Endodermal cell (in vitro differentiated cells): ENCODE measurements at regions not wholly inside any gene's neighbourhood (a gene's known extent, or its start where the extent isn't known, plus 50 kb on each side); places are given as distances from the start of the nearest gene placed in this dataset.
A peak's percentile ranks its signal among the peaks of the same experiment; 100 is the strongest.
"Not testable (repeated sequence)": the region's sequence is repeated elsewhere in the genome, so short reads cannot be mapped to it uniquely, and the experiment has no call there.

Source experiments
- DNase-seq: peaks from one replicate; pipeline ENCODE4 v3.0.0-alpha.2; 2017
- H3K27ac ChIP-seq: 2 replicates; pipeline ENCODE4 v1.5.1; 2013; ENCODE audit warnings: mild to moderate bottlenecking, low read depth, low read length, moderate library complexity
- H3K27me3 ChIP-seq: 2 replicates; pipeline ENCODE4 v1.6.1; 2013; ENCODE audit warnings: mild to moderate bottlenecking, low read length, moderate library complexity; ENCODE audit not compliant: insufficient read depth, control insufficient read depth, poor library complexity, severe bottlenecking
- H3K36me3 ChIP-seq: 2 replicates; pipeline ENCODE4 v1.7.0; 2013; ENCODE audit warnings: mild to moderate bottlenecking, low read length, moderate library complexity; ENCODE audit not compliant: control insufficient read depth, insufficient read depth
- H3K4me1 ChIP-seq: one replicate; pipeline ENCODE4 v1.7.0; 2013; ENCODE audit warnings: low read length; ENCODE audit not compliant: control insufficient read depth, insufficient read depth
- H3K4me3 ChIP-seq: 2 replicates; pipeline ENCODE4 v1.5.1; 2013; ENCODE audit warnings: mild to moderate bottlenecking, low read length, moderate library complexity
- H3K9ac ChIP-seq: 2 replicates; pipeline ENCODE4 v1.6.1; 2013; ENCODE audit warnings: mild to moderate bottlenecking, low read length, moderate library complexity; ENCODE audit not compliant: poor library complexity, severe bottlenecking; ENCODE audit errors: extremely low read depth
- H3K9me3 ChIP-seq: 2 replicates; pipeline ENCODE4 v1.6.1; 2013; ENCODE audit warnings: mild to moderate bottlenecking, low read length, moderate library complexity; ENCODE audit not compliant: control insufficient read depth
- H3K27ac Mint-ChIP-seq: 2 replicates; pipeline ENCODE4 v1.8.0; 2020; ENCODE audit warnings: mixed read lengths
- H3K27me3 Mint-ChIP-seq: 2 replicates; pipeline ENCODE4 v1.8.0; 2021; ENCODE audit warnings: mild to moderate bottlenecking, mixed read lengths; ENCODE audit not compliant: insufficient read depth
- H3K36me3 Mint-ChIP-seq: 2 replicates; pipeline ENCODE4 v1.8.0; 2020; ENCODE audit warnings: low read depth, mixed read lengths
- H3K4me1 Mint-ChIP-seq: 2 replicates; pipeline ENCODE4 v1.8.0; 2020; ENCODE audit warnings: mixed read lengths
- H3K4me3 Mint-ChIP-seq: 2 replicates; pipeline ENCODE4 v1.8.0; 2020; ENCODE audit warnings: mild to moderate bottlenecking, moderate library complexity, mixed read lengths
- H3K9me3 Mint-ChIP-seq: 2 replicates; pipeline ENCODE4 v1.8.0; 2020; ENCODE audit warnings: mild to moderate bottlenecking, mixed read lengths
- WGBS, 2 experiments: methylation state at CpG; one replicate each; pipeline versions ENCODE4 v1.1.5 to v1.1.7; 2013; ENCODE audit warnings: missing lambda C conversion rate in 2 of 2, mixed read lengths in 1 of 2; ENCODE audit not compliant: insufficient coverage in 1 of 2, insufficient read length in 1 of 2; 5-methylcytosine and 5-hydroxymethylcytosine counted together
- TF ChIP-seq, protein P1 (sequence below): fragments of 200-600 bp; sonication (generic); conservative IDR thresholded peaks from 2 replicates; pipeline ENCODE4 v1.5.0; 2021; ENCODE audit warnings: antibody characterized with exemption, mild to moderate bottlenecking

DNA sequence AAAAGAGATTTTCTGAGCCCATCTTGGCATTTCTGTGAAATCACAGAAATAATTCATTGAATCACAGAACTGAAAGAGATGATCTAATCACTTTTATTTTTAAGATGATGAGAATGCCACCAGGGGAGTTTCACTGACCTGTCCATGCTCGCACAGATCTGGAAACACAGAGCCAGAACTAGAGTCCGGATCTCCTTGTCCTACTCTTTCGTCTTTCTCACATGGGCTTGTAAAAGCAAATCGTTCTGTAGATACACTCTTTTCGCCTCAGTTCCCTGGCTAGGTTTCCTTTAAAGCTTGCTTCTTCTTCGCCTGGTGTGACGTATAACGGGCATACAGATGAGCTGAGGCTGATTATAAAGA lies 122.5 kb upstream of the SPRED1 start:
- H3K4me3 ChIP-seq: no peak overlapping the region
- no peak for DNase-seq
- Mint-ChIP-seq H3K27ac (no peak overlapping the region), H3K36me3 (no peaks in the 10 kb centered on the region), H3K4me3 (no peak overlapping the region), H3K9me3 (no peaks in the 10 kb centered on the region), H3K27me3 (peaks cover 1% of the 10 kb centered on the region), H3K4me1 (peaks cover 24% of the 10 kb centered on the region)
- TF ChIP-seq, protein P1, sequence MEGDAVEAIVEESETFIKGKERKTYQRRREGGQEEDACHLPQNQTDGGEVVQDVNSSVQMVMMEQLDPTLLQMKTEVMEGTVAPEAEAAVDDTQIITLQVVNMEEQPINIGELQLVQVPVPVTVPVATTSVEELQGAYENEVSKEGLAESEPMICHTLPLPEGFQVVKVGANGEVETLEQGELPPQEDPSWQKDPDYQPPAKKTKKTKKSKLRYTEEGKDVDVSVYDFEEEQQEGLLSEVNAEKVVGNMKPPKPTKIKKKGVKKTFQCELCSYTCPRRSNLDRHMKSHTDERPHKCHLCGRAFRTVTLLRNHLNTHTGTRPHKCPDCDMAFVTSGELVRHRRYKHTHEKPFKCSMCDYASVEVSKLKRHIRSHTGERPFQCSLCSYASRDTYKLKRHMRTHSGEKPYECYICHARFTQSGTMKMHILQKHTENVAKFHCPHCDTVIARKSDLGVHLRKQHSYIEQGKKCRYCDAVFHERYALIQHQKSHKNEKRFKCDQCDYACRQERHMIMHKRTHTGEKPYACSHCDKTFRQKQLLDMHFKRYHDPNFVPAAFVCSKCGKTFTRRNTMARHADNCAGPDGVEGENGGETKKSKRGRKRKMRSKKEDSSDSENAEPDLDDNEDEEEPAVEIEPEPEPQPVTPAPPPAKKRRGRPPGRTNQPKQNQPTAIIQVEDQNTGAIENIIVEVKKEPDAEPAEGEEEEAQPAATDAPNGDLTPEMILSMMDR: no peak
- 95% methylated on average over 8 of the region's 8 CpGs for WGBS, 2 experiments
- no peaks in the 10 kb centered on the region for H3K27me3 ChIP-seq
- no peaks in the 10 kb centered on the region for H3K36me3 ChIP-seq
- peaks cover 5% of the 10 kb centered on the region for H3K9me3 ChIP-seq
- no peak overlapping the region for H3K27ac ChIP-seq
- peaks cover 9% of the 10 kb centered on the region for H3K4me1 ChIP-seq
- H3K9ac ChIP-seq: no peak overlapping the region

DNA sequence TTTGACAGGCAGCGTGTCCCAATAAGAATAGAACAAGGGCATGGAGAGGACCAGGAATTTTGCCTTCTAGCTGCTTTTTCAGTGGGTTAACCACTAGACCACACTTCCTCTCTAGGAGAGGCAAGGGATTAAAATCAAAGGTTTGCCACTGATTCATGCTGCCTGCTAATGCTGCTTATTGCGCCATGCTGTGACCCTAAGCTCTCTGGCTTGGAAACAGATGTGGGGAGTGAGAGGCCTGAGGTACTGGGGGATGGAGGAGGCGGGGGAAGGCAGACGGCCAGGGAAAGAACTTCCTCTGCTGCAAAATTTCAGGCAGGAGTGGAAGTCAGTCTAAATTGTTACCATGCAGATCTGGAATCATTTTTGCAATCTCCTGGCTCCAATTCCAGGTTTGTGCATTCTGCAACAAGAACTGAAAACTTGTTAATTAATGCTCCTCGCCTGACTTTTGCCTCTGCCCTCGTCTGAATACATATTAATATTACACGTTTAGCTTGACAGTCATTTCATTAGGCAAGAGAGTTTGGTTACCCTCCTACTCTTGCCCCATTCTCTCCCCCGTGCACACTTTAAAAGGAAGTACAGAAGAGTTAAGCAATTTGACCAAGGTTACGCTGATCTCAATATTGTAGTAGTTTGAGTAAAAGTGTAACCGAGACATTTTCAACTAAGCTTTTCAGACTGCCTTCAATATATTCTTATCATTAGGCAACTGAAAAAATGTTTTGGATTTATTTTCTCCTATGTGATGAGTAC lies 121.7 kb upstream of the SPRED1 start:
- H3K9ac ChIP-seq: no peak overlapping the region
- Mint-ChIP-seq H3K36me3 (no peaks in the 10 kb centered on the region), H3K4me1 (peaks cover 24% of the 10 kb centered on the region), H3K27me3 (peaks cover 1% of the 10 kb centered on the region), H3K9me3 (no peaks in the 10 kb centered on the region), H3K27ac (no peak overlapping the region), H3K4me3 (no peak overlapping the region)
- no peak overlapping the region for H3K27ac ChIP-seq
- H3K36me3 ChIP-seq: no peaks in the 10 kb centered on the region
- TF ChIP-seq, protein P1: no peak
- no peak overlapping the region for H3K4me3 ChIP-seq
- WGBS, 2 experiments: 85 to 89% methylated on average over 5 to 9 of the region's 10 CpGs
- peak; percentile 64 for DNase-seq
- H3K9me3 ChIP-seq: peaks cover 9% of the 10 kb centered on the region
- no peaks in the 10 kb centered on the region for H3K27me3 ChIP-seq
- H3K4me1 ChIP-seq: peaks cover 9% of the 10 kb centered on the region

- Mint-ChIP-seq H3K4me1 (peaks cover 24% of the 10 kb centered on the region), H3K27ac (no peak overlapping the region), H3K4me3 (no peak overlapping the region), H3K36me3 (peaks cover 2% of the 10 kb centered on the region), H3K9me3 (peaks cover 12% of the 10 kb centered on the region), H3K27me3 (no peaks in the 10 kb centered on the region)
- TF ChIP-seq, protein P1: no peak
- Histone ChIP-seq H3K9me3 (peaks cover 13% of the 10 kb centered on the region), H3K4me3 (no peak overlapping the region), H3K27me3 (no peaks in the 10 kb centered on the region), H3K36me3 (no peaks in the 10 kb centered on the region), H3K9ac (no peak overlapping the region), H3K27ac (no peak overlapping the region), H3K4me1 (peaks cover 9% of the 10 kb centered on the region)
- 42 to 90% methylated on average over 1 to 2 of the region's 3 CpGs for WGBS, 2 experiments
- no peak for DNase-seq
These were observed 118.4 kb upstream of the SPRED1 start for GRCh38 chr15:38134252-38134651.

GRCh38 chr15:38142195-38142594 lies 110.4 kb upstream of the SPRED1 start:
- H3K4me3 ChIP-seq, H3K4me1 ChIP-seq, H3K36me3 Mint-ChIP-seq, H3K27ac ChIP-seq, H3K4me1 Mint-ChIP-seq, H3K4me3 Mint-ChIP-seq, H3K27ac Mint-ChIP-seq, H3K27me3 ChIP-seq, H3K27me3 Mint-ChIP-seq, H3K9ac ChIP-seq, H3K36me3 ChIP-seq, H3K9me3 ChIP-seq: not testable (repeated sequence)
- 90 to 93% methylated on average over 10 to 11 of the region's 11 CpGs for WGBS, 2 experiments
- peaks cover 32% of the 10 kb centered on the region for H3K9me3 Mint-ChIP-seq
- peak; percentile 54 for DNase-seq
